H9 (cell line): ENCODE measurements at regions not wholly inside any gene's neighbourhood (a gene's known extent, or its start where the extent isn't known, plus 50 kb on each side); places are given as distances from the start of the nearest gene placed in this dataset.

Experiments
- DNase-seq: peaks from one replicate; pipeline ENCODE4 v3.0.0-alpha.2; 2017
- H2AFZ ChIP-seq: one replicate; pipeline ENCODE4 v1.6.1; 2013; ENCODE audit warnings: mild to moderate bottlenecking, low read length, control low read depth, moderate library complexity
- H2AK5ac ChIP-seq: 2 replicates; pipeline ENCODE4 v1.6.1; 2013; ENCODE audit warnings: low read length, control low read depth, mixed read lengths; ENCODE audit not compliant: insufficient read length
- H2BK120ac ChIP-seq: one replicate; pipeline ENCODE4 v1.6.1; 2013; ENCODE audit warnings: low read depth, mild to moderate bottlenecking, low read length, control low read depth, inconsistent platforms; ENCODE audit not compliant: poor library complexity, severe bottlenecking
- H2BK12ac ChIP-seq: 2 replicates; pipeline ENCODE4 v1.6.1; 2013; ENCODE audit warnings: low read length, control low read depth, mixed read lengths, low read depth; ENCODE audit not compliant: insufficient read length
- H2BK15ac ChIP-seq: 2 replicates; pipeline ENCODE4 v1.6.1; 2013; ENCODE audit warnings: low read depth, low read length, control low read depth
- H2BK20ac ChIP-seq: one replicate; pipeline ENCODE4 v1.6.1; 2013; ENCODE audit warnings: low read depth, mild to moderate bottlenecking, low read length, control low read depth, inconsistent platforms; ENCODE audit not compliant: poor library complexity, severe bottlenecking
- H2BK5ac ChIP-seq: 2 replicates; pipeline ENCODE4 v1.6.1; 2013; ENCODE audit warnings: low read length, control low read depth, mixed read lengths; ENCODE audit not compliant: insufficient read length
- H3K14ac ChIP-seq: 2 replicates; pipeline ENCODE4 v1.6.1; 2013; ENCODE audit warnings: low read length, control low read depth; ENCODE audit not compliant: insufficient read depth
- H3K18ac ChIP-seq: 2 replicates; pipeline ENCODE4 v1.6.1; 2013; ENCODE audit warnings: low read depth, mild to moderate bottlenecking, mixed read lengths, low read length, control low read depth; ENCODE audit not compliant: insufficient read length
- H3K23ac ChIP-seq: 2 replicates; pipeline ENCODE4 v1.6.1; 2013; ENCODE audit warnings: low read length, control low read depth, mixed read lengths, low read depth; ENCODE audit not compliant: insufficient read length
- H3K23me2 ChIP-seq: 2 replicates; pipeline ENCODE4 v1.6.1; 2013; ENCODE audit warnings: low read depth, mild to moderate bottlenecking, mixed read lengths, low read length, control low read depth; ENCODE audit not compliant: insufficient read length, poor library complexity, severe bottlenecking
- H3K27ac ChIP-seq: 2 replicates; pipeline ENCODE4 v1.5.1; 2013; ENCODE audit warnings: low read length, control low read depth, mixed read lengths, low read depth; ENCODE audit not compliant: insufficient read length
- H3K27me3 ChIP-seq: 2 replicates; pipeline ENCODE4 v1.6.1; 2013; ENCODE audit warnings: low read length, control low read depth, inconsistent platforms; ENCODE audit not compliant: insufficient read depth
- H3K4ac ChIP-seq: 2 replicates; pipeline ENCODE4 v1.6.1; 2013; ENCODE audit warnings: low read depth, mild to moderate bottlenecking, control low read depth, inconsistent platforms, low read length, moderate library complexity
- H3K4me1 ChIP-seq: 2 replicates; pipeline ENCODE4 v1.6.1; 2013; ENCODE audit warnings: low read length, control low read depth, inconsistent platforms; ENCODE audit not compliant: insufficient read depth
- H3K4me2 ChIP-seq: 2 replicates; pipeline ENCODE4 v1.6.1; 2013; ENCODE audit warnings: low read length, control low read depth, mixed read lengths; ENCODE audit not compliant: insufficient read length, insufficient read depth
- H3K56ac ChIP-seq: 2 replicates; pipeline ENCODE4 v1.6.1; 2013; ENCODE audit warnings: low read depth, mild to moderate bottlenecking, mixed read lengths, low read length, control low read depth; ENCODE audit not compliant: insufficient read length
- H3K79me1 ChIP-seq: 2 replicates; pipeline ENCODE4 v1.6.1; 2013; ENCODE audit warnings: low read depth, mild to moderate bottlenecking, moderate library complexity, low read length, control low read depth, inconsistent platforms; ENCODE audit not compliant: insufficient read depth, poor library complexity, severe bottlenecking
- H3K79me2 ChIP-seq: 2 replicates; pipeline ENCODE4 v1.6.1; 2013; ENCODE audit warnings: low read length, control low read depth, inconsistent platforms; ENCODE audit not compliant: insufficient read depth
- H3K9ac ChIP-seq: 2 replicates; pipeline ENCODE4 v1.6.1; 2013; ENCODE audit warnings: low read length, control low read depth, mixed read lengths; ENCODE audit not compliant: insufficient read length; ENCODE audit errors: extremely low read depth
- H3K9me3 ChIP-seq: one replicate; pipeline ENCODE4 v1.6.1; 2013; ENCODE audit warnings: low read depth, low read length, inconsistent platforms; ENCODE audit not compliant: control insufficient read depth
- H3T11ph ChIP-seq: one replicate; pipeline ENCODE4 v1.6.1; 2013; ENCODE audit warnings: mild to moderate bottlenecking, low read length, control low read depth, inconsistent platforms
- H4K20me1 ChIP-seq: one replicate; pipeline ENCODE4 v1.6.1; 2013; ENCODE audit not compliant: control insufficient read depth, insufficient read length, insufficient read depth
- H4K5ac ChIP-seq: 2 replicates; pipeline ENCODE4 v1.6.1; 2013; ENCODE audit warnings: low read depth, mild to moderate bottlenecking, mixed read lengths, low read length, control low read depth; ENCODE audit not compliant: insufficient read length
- H4K8ac ChIP-seq: replicated peaks from 2 replicates; pipeline ENCODE4 v1.6.1; 2013; ENCODE audit warnings: low read length, control low read depth, mixed read lengths, low read depth; ENCODE audit not compliant: insufficient read length
- H4K91ac ChIP-seq: 2 replicates; pipeline ENCODE4 v1.6.1; 2013; ENCODE audit warnings: low read depth, mild to moderate bottlenecking, moderate library complexity, mixed read lengths, low read length, control low read depth; ENCODE audit not compliant: insufficient read length
- H3K27ac Mint-ChIP-seq, 3 experiments: 2 replicates in 2 of 3; 3 replicates in 1 of 3; pipeline ENCODE4 v1.8.0; 2020 to 2021; ENCODE audit warnings: mixed read lengths in 3 of 3, mild to moderate bottlenecking in 1 of 3, moderate library complexity in 1 of 3
- H3K27me3 Mint-ChIP-seq: 2 replicates; pipeline ENCODE4 v1.8.0; 2021; ENCODE audit warnings: low read depth, mild to moderate bottlenecking, moderate library complexity, mixed read lengths
- H3K36me3 Mint-ChIP-seq, 3 experiments: 2 replicates in 2 of 3; 3 replicates in 1 of 3; pipeline ENCODE4 v1.8.0; 2020 to 2021; ENCODE audit warnings: low read depth in 3 of 3, mixed read lengths in 3 of 3; ENCODE audit not compliant: insufficient read depth in 1 of 3
- H3K4me1 Mint-ChIP-seq, 2 experiments: 2 replicates each; pipeline ENCODE4 v1.8.0; 2020; ENCODE audit warnings: mixed read lengths in 2 of 2
- H3K4me3 Mint-ChIP-seq, 2 experiments: 2 replicates in 1 of 2; 3 replicates in 1 of 2; pipeline ENCODE4 v1.8.0; 2020 to 2021; ENCODE audit warnings: mild to moderate bottlenecking in 2 of 2, mixed read lengths in 2 of 2, moderate library complexity in 1 of 2
- H3K9me3 Mint-ChIP-seq, 2 experiments: 2 replicates in 1 of 2; 3 replicates in 1 of 2; pipeline ENCODE4 v1.8.0; 2020; ENCODE audit warnings: mild to moderate bottlenecking in 2 of 2, mixed read lengths in 2 of 2, moderate library complexity in 1 of 2
- CTCF ChIP-seq: fragments of 200-600 bp; sonication (generic); conservative IDR thresholded peaks from 3 replicates; pipeline ENCODE4 v1.8.0; 2021; ENCODE audit warnings: antibody characterized with exemption, mild to moderate bottlenecking
- WGBS: extraction: QIAGEN DNeasy Blood & Tissue Kit; methylation state at CpG from one replicate; pipeline ENCODE4 v1.1.7; 2013; ENCODE audit warnings: missing lambda C conversion rate, low lambda C conversion rate, mixed read lengths; ENCODE audit not compliant: insufficient read length; ENCODE audit errors: extremely low coverage; 5-methylcytosine and 5-hydroxymethylcytosine counted together

DNA sequence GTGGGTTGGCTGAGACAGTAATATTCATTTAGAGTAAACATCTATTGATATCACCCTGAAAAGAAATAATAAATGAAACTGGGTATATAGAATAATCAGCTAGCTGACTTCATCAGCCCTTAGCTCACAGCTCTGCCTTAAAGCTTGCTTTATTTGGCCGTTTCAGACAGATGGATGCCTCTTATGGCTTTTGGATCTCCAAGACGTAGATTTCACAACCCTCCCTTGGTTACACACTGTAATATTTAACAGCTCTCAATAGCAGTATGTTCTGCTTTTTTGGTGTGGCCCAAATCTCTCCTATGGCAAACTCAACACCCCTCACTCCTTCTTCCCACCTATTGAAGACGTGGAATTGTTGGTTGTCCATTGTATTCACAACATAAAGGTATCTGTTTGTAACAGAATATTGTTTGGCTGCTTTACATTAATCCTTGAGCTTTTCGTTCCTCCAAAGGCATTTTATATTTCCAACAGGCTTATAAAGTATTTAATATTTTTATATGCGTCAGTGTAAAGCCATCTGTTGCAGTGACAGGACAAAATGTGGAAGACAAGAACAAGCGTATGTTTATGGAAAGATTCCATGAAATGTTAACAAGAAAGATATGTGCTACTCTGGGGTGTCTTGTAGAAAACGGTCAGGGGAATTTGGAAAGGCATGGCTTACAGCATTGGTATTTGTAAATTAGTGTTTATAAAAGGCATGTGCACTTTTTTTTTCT, 837.0 kb upstream of the RBFOX1 start:
- no peaks in the 10 kb centered on the region for H3K27me3 ChIP-seq
- WGBS, result no CpG with 5 or more reads among the region's 7 CpGs
- H2BK15ac ChIP-seq, result no peak overlapping the region
- no peak overlapping the region for H4K91ac ChIP-seq
- Mint-ChIP-seq H3K27ac (no peak overlapping the region), H3K4me1 (0 out of 4 replicates have a peak, but pooled peaks cover 0 to 3% of the 10 kb centered on the region in 2 experiments), H3K36me3 (no peaks in the 10 kb centered on the region), H3K9me3 (no peaks in the 10 kb centered on the region), H3K4me3 (no peak overlapping the region), H3K27me3 (no peaks in the 10 kb centered on the region)
- no peaks in the 10 kb centered on the region for H4K20me1 ChIP-seq
- no peaks in the 10 kb centered on the region for H3K23me2 ChIP-seq
- no peak overlapping the region for H3K4ac ChIP-seq
- H2BK20ac ChIP-seq, result no peak overlapping the region
- H3K14ac ChIP-seq, result no peak overlapping the region
- H3K4me2 ChIP-seq, result no peak overlapping the region
- H4K8ac ChIP-seq, result no peak overlapping the region
- no peak overlapping the region for H2AK5ac ChIP-seq
- H3K9me3 ChIP-seq, result no peaks in the 10 kb centered on the region
- H3K79me1 ChIP-seq, result no peaks in the 10 kb centered on the region
- H3K9ac ChIP-seq, result no peak overlapping the region
- TF ChIP-seq CTCF, result no peak
- no peak for DNase-seq
- no peak overlapping the region for H4K5ac ChIP-seq
- H3K23ac ChIP-seq, result no peak overlapping the region
- H3K79me2 ChIP-seq, result no peaks in the 10 kb centered on the region
- no peaks in the 10 kb centered on the region for H3K4me1 ChIP-seq
- H2BK5ac ChIP-seq, result no peak overlapping the region
- no peak overlapping the region for H2BK120ac ChIP-seq
- no peak overlapping the region for H3T11ph ChIP-seq
- H2AFZ ChIP-seq, result no peak overlapping the region
- H2BK12ac ChIP-seq, result no peak overlapping the region
- no peak overlapping the region for H3K27ac ChIP-seq
- H3K56ac ChIP-seq, result no peak overlapping the region
- no peak overlapping the region for H3K18ac ChIP-seq
